GM13976 (cell line): ENCODE measurements at regions not wholly inside any gene's neighbourhood (a gene's known extent, or its start where the extent isn't known, plus 50 kb on each side); places are given as distances from the start of the nearest gene placed in this dataset.
"Not testable (repeated sequence)": the region's sequence is repeated elsewhere in the genome, so short reads cannot be mapped to it uniquely, and the experiment has no call there.

Experiments used
- DNase-seq: peaks from one replicate; pipeline ENCODE4 v3.0.0; 2012; ENCODE audit warnings: low spot score
- CTCF ChIP-seq: IDR thresholded peaks from 2 replicates; pipeline ENCODE4 v1.5.1; 2012; ENCODE audit warnings: borderline replicate concordance, mild to moderate bottlenecking; ENCODE audit not compliant: insufficient read depth; ENCODE audit errors: extremely low read depth, missing control alignments, control extremely low read depth
- in situ Hi-C: fragments of 300-500 bp; cut with MboI; formaldehyde crosslinking; loops from one replicate; pipeline ENCODE4 v1.12.0; 2022; ENCODE audit warnings: low sequenced_read_pairs, mixed read lengths, inconsistent platforms; ENCODE audit not compliant: unreplicated experiment

GRCh38 chr2:83196225-83196624 is 1262.9 kb downstream of the SUCLG1 start:
- DNase-seq: no peak
- in situ Hi-C loops: no loop called here
- TF ChIP-seq CTCF: no peak

GRCh38 chr2:83191316-83191715 is 1267.8 kb downstream of the SUCLG1 start:
- TF ChIP-seq CTCF: no peak
- DNase-seq: no peak
- in situ Hi-C loops: no loop called here

GRCh38 chr2:83186105-83186760 is 1272.8 kb downstream of the SUCLG1 start:
- no peak for DNase-seq
- in situ Hi-C loops: no loop called here
- no peak for TF ChIP-seq CTCF

- in situ Hi-C loops, DNase-seq: not testable (repeated sequence)
These were observed 1278.1 kb downstream of the SUCLG1 start for GRCh38 chr2:83180862-83181530.

GRCh38 chr2:83176539-83176938 is 1282.5 kb downstream of the SUCLG1 start:
- in situ Hi-C loops: no loop called here
- DNase-seq: no peak
- no peak for TF ChIP-seq CTCF

- in situ Hi-C loops: no loop called here
- TF ChIP-seq CTCF: no peak
- no peak for DNase-seq
These were observed 1286.2 kb downstream of the SUCLG1 start for GRCh38 chr2:83172841-83173240.

GRCh38 chr2:83168377-83168776 is 1290.7 kb downstream of the SUCLG1 start:
- DNase-seq: no peak
- in situ Hi-C loops: no loop called here
- no peak for TF ChIP-seq CTCF
